WTC11 (cell line): ENCODE measurements at regions not wholly inside any gene's neighbourhood (a gene's known extent, or its start where the extent isn't known, plus 50 kb on each side); places are given as distances from the start of the nearest gene placed in this dataset.

Experiments
- JUN ChIP-seq: sonication (generic); formaldehyde crosslinking; IDR thresholded peaks from 2 replicates; pipeline ENCODE4 v1.8.0; 2023; ENCODE audit warnings: mild to moderate bottlenecking, missing genetic modification reagents
- MYBL2 ChIP-seq: sonication (generic); formaldehyde crosslinking; IDR thresholded peaks from 2 replicates; pipeline ENCODE4 v1.8.1; 2023; ENCODE audit warnings: mild to moderate bottlenecking, moderate library complexity, missing genetic modification reagents
- TF ChIP-seq, protein P1 (sequence below): fragments of 200-600 bp; IDR thresholded peaks from 2 replicates; pipeline ENCODE4 v1.8.0; 2022; ENCODE audit warnings: antibody characterized with exemption
- TF ChIP-seq, protein P2 (sequence below): sonication (generic); formaldehyde crosslinking; IDR thresholded peaks from 2 replicates; pipeline ENCODE4 v1.8.0; 2022; ENCODE audit warnings: mild to moderate bottlenecking, missing genetic modification reagents

DNA sequence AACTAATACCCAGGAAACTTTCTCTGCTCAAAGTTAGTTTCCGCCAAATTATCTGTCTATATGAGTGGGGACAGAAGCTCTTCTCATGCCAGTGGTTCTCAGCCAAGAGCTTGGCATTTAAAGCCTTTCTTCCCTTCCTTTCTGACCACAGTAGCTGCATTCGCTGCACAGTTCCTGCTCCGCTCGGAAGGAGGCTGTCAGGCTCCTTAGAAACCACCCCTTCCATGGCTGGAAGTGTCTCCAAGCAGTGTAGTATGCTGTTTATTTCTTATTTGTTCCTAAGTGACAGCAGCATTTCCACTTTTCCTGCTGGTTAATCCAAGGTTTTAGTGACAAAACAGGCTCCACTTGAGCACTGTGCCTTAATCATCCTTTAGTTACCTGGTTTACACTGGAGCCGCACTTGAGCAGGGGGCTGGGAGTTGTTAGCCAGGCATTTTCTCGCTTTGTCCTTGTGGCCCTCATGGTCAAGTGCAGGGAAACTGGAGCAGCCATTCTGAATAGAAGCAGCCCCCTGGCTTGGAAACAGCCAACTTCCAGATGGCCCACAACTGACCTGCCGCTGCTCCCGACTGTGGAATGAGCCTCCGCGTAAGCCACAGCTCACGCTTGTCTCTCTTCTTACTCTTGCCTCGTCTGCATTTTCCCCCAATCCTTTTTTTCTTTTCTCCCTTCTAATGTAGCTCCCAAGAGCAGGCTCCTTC, 739.4 kb upstream of the TENM3 start:
- TF ChIP-seq JUN (no peak), MYBL2 (CRISPR knock-in tag) (no peak)
- TF ChIP-seq, protein P1, sequence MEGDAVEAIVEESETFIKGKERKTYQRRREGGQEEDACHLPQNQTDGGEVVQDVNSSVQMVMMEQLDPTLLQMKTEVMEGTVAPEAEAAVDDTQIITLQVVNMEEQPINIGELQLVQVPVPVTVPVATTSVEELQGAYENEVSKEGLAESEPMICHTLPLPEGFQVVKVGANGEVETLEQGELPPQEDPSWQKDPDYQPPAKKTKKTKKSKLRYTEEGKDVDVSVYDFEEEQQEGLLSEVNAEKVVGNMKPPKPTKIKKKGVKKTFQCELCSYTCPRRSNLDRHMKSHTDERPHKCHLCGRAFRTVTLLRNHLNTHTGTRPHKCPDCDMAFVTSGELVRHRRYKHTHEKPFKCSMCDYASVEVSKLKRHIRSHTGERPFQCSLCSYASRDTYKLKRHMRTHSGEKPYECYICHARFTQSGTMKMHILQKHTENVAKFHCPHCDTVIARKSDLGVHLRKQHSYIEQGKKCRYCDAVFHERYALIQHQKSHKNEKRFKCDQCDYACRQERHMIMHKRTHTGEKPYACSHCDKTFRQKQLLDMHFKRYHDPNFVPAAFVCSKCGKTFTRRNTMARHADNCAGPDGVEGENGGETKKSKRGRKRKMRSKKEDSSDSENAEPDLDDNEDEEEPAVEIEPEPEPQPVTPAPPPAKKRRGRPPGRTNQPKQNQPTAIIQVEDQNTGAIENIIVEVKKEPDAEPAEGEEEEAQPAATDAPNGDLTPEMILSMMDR: no peak
- TF ChIP-seq, protein P2, sequence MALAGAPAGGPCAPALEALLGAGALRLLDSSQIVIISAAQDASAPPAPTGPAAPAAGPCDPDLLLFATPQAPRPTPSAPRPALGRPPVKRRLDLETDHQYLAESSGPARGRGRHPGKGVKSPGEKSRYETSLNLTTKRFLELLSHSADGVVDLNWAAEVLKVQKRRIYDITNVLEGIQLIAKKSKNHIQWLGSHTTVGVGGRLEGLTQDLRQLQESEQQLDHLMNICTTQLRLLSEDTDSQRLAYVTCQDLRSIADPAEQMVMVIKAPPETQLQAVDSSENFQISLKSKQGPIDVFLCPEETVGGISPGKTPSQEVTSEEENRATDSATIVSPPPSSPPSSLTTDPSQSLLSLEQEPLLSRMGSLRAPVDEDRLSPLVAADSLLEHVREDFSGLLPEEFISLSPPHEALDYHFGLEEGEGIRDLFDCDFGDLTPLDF (CRISPR knock-in tag): no peak
